Esophagus muscularis mucosa (tissue), 4 donors: ENCODE measurements at regions not wholly inside any gene's neighbourhood (a gene's known extent, or its start where the extent isn't known, plus 50 kb on each side); places are given as distances from the start of the nearest gene placed in this dataset.
"Not testable (repeated sequence)": the region's sequence is repeated elsewhere in the genome, so short reads cannot be mapped to it uniquely, and the experiment has no call there.

Source experiments
- EP300 ChIP-seq: sonication (generic); formaldehyde crosslinking; IDR thresholded peaks from one replicate; pipeline ENCODE4 v1.6.1; 2017; ENCODE audit warnings: antibody characterized with exemption
- POLR2A ChIP-seq: fragments of 450-650 bp; IDR thresholded peaks from one replicate; pipeline ENCODE4 v1.6.1; 2017; ENCODE audit warnings: antibody characterized with exemption, moderate library complexity, mild to moderate bottlenecking, low read depth
- POLR2AphosphoS5 ChIP-seq, 2 donors: sonication (generic); formaldehyde crosslinking; IDR thresholded peaks; one replicate each; pipeline ENCODE4 v1.6.1; 2017; ENCODE audit warnings: antibody characterized with exemption in 2 of 2
- TF ChIP-seq, protein P1 (sequence below), 3 experiments: fragments of 200-600 bp in 2 of 3; fragments of 450-650 bp in 1 of 3; sonication (generic) in 2 of 3; IDR thresholded peaks; one replicate each; pipeline ENCODE4 v1.5.1; 2017 to 2019; ENCODE audit warnings: antibody characterized with exemption in 3 of 3, mild to moderate bottlenecking in 2 of 3, moderate library complexity in 1 of 3

DNA sequence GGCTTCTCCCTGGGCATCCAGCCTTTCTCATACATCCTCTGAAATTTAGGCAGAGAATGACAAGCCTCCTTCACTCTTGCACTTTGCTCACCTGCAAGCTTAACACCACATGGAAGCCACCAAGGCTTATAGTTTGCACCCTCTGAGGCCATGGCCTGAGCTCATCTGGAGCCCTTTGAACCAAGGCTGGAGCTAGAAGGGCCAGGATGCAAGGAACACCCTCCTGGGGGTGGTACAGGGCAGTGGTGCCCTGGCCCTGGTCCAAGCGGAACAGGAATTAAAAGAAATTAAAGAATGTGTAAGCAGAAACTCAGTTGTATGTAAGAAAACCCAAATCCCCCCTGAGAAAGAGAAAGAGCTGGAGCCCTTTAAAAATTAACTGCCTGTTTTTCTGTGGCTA is 221.9 kb downstream of the POTEH start:
- not testable (repeated sequence) for TF ChIP-seq POLR2AphosphoS5 (IDR thresholded peaks at IDR 0.05); POLR2A; EP300
- TF ChIP-seq, protein P1, sequence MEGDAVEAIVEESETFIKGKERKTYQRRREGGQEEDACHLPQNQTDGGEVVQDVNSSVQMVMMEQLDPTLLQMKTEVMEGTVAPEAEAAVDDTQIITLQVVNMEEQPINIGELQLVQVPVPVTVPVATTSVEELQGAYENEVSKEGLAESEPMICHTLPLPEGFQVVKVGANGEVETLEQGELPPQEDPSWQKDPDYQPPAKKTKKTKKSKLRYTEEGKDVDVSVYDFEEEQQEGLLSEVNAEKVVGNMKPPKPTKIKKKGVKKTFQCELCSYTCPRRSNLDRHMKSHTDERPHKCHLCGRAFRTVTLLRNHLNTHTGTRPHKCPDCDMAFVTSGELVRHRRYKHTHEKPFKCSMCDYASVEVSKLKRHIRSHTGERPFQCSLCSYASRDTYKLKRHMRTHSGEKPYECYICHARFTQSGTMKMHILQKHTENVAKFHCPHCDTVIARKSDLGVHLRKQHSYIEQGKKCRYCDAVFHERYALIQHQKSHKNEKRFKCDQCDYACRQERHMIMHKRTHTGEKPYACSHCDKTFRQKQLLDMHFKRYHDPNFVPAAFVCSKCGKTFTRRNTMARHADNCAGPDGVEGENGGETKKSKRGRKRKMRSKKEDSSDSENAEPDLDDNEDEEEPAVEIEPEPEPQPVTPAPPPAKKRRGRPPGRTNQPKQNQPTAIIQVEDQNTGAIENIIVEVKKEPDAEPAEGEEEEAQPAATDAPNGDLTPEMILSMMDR (IDR thresholded peaks at IDR 0.05): not testable (repeated sequence)
